Suprapubic skin (tissue), 4 donors: ENCODE measurements at regions not wholly inside any gene's neighbourhood (a gene's known extent, or its start where the extent isn't known, plus 50 kb on each side); places are given as distances from the start of the nearest gene placed in this dataset.

ENCODE experiments used
- DNase-seq, 2 donors: peaks; one replicate each; pipeline ENCODE4 v3.0.0-alpha.2; 2019; ENCODE audit warnings: low spot score in 2 of 2
- H3K27ac ChIP-seq: fragments of 200-600 bp; sonication (generic); one replicate; pipeline ENCODE4 v1.5.1; 2019
- H3K27me3 ChIP-seq: fragments of 200-600 bp; sonication (generic); one replicate; pipeline ENCODE4 v1.5.1; 2019
- H3K36me3 ChIP-seq: fragments of 200-600 bp; sonication (generic); one replicate; pipeline ENCODE4 v1.5.1; 2019
- H3K4me1 ChIP-seq: fragments of 200-600 bp; sonication (generic); one replicate; pipeline ENCODE4 v1.5.1; 2019
- H3K4me3 ChIP-seq: fragments of 200-600 bp; sonication (generic); one replicate; pipeline ENCODE4 v1.5.1; 2019; ENCODE audit warnings: mild to moderate bottlenecking
- H3K9me3 ChIP-seq: fragments of 200-600 bp; sonication (generic); one replicate; pipeline ENCODE4 v1.5.1; 2019
- EP300 ChIP-seq: sonication (generic); formaldehyde crosslinking; IDR thresholded peaks from one replicate; pipeline ENCODE4 v1.6.1; 2017; ENCODE audit warnings: antibody characterized with exemption
- POLR2A ChIP-seq, 2 donors: fragments of 450-650 bp; IDR thresholded peaks; one replicate each; pipeline ENCODE4 v1.6.1; 2017; ENCODE audit warnings: antibody characterized with exemption in 2 of 2, mild to moderate bottlenecking in 2 of 2, moderate library complexity in 2 of 2
- POLR2AphosphoS5 ChIP-seq, 3 donors: sonication (generic); formaldehyde crosslinking; IDR thresholded peaks; one replicate each; pipeline ENCODE4 v1.6.1; 2017; ENCODE audit warnings: antibody characterized with exemption in 3 of 3
- WGBS: methylation state at CpG from one replicate; pipeline ENCODE4 v1.1.5; 2018; 5-methylcytosine and 5-hydroxymethylcytosine counted together
- TF ChIP-seq, protein P1 (sequence below), 2 donors: fragments of 200-600 bp in 1 of 2; fragments of 450-650 bp in 1 of 2; sonication (generic) in 1 of 2; IDR thresholded peaks; one replicate each; pipeline ENCODE4 v1.5.1; 2016 to 2019; ENCODE audit warnings: antibody characterized with exemption in 2 of 2, mild to moderate bottlenecking in 1 of 2, moderate library complexity in 1 of 2

GRCh38 chr20:22368235-22368634, 216.1 kb downstream of the FOXA2 start:
- Histone ChIP-seq H3K4me3 (no peak overlapping the region), H3K4me1 (no peaks in the 10 kb centered on the region), H3K36me3 (no peaks in the 10 kb centered on the region), H3K27ac (no peak overlapping the region), H3K9me3 (no peaks in the 10 kb centered on the region), H3K27me3 (peaks cover 10% of the 10 kb centered on the region)
- TF ChIP-seq POLR2A (IDR thresholded peaks at IDR 0.05) (no peak), EP300 (no peak), POLR2AphosphoS5 (IDR thresholded peaks at IDR 0.05) (no peak)
- TF ChIP-seq, protein P1, sequence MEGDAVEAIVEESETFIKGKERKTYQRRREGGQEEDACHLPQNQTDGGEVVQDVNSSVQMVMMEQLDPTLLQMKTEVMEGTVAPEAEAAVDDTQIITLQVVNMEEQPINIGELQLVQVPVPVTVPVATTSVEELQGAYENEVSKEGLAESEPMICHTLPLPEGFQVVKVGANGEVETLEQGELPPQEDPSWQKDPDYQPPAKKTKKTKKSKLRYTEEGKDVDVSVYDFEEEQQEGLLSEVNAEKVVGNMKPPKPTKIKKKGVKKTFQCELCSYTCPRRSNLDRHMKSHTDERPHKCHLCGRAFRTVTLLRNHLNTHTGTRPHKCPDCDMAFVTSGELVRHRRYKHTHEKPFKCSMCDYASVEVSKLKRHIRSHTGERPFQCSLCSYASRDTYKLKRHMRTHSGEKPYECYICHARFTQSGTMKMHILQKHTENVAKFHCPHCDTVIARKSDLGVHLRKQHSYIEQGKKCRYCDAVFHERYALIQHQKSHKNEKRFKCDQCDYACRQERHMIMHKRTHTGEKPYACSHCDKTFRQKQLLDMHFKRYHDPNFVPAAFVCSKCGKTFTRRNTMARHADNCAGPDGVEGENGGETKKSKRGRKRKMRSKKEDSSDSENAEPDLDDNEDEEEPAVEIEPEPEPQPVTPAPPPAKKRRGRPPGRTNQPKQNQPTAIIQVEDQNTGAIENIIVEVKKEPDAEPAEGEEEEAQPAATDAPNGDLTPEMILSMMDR (IDR thresholded peaks at IDR 0.05): no peak
- 87% methylated on average over 4 of the region's 4 CpGs for WGBS
- no peak for DNase-seq

GRCh38 chr20:22366631-22367030, 217.7 kb downstream of the FOXA2 start:
- no peak for DNase-seq
- H3K36me3 ChIP-seq: no peaks in the 10 kb centered on the region
- no peak overlapping the region for H3K4me3 ChIP-seq
- H3K9me3 ChIP-seq: no peaks in the 10 kb centered on the region
- peaks cover 10% of the 10 kb centered on the region for H3K27me3 ChIP-seq
- H3K27ac ChIP-seq: no peak overlapping the region
- no peak for TF ChIP-seq POLR2AphosphoS5 (IDR thresholded peaks at IDR 0.05)
- no peak for TF ChIP-seq POLR2A (IDR thresholded peaks at IDR 0.05)
- TF ChIP-seq, protein P1 (IDR thresholded peaks at IDR 0.05): no peak
- TF ChIP-seq EP300: no peak
- no peaks in the 10 kb centered on the region for H3K4me1 ChIP-seq

GRCh38 chr20:22354647-22355046, 229.7 kb downstream of the FOXA2 start:
- WGBS: 92% methylated on average over 1 of the region's 1 CpG
- Histone ChIP-seq H3K4me1 (no peaks in the 10 kb centered on the region), H3K27ac (no peak overlapping the region), H3K27me3 (peaks cover 11% of the 10 kb centered on the region), H3K9me3 (no peaks in the 10 kb centered on the region), H3K36me3 (no peaks in the 10 kb centered on the region), H3K4me3 (no peak overlapping the region)
- DNase-seq: no peak
- TF ChIP-seq POLR2A (IDR thresholded peaks at IDR 0.05): no peak
- TF ChIP-seq POLR2AphosphoS5 (IDR thresholded peaks at IDR 0.05): no peak
- TF ChIP-seq, protein P1 (IDR thresholded peaks at IDR 0.05): no peak
- no peak for TF ChIP-seq EP300

GRCh38 chr20:22353586-22353985, 230.8 kb downstream of the FOXA2 start:
- peaks cover 13% of the 10 kb centered on the region for H3K27me3 ChIP-seq
- H3K4me1 ChIP-seq: no peaks in the 10 kb centered on the region
- no peak for DNase-seq
- no peak overlapping the region for H3K27ac ChIP-seq
- no peaks in the 10 kb centered on the region for H3K9me3 ChIP-seq
- 80% methylated on average over 2 of the region's 2 CpGs for WGBS
- TF ChIP-seq EP300 (no peak), POLR2AphosphoS5 (IDR thresholded peaks at IDR 0.05) (no peak)
- TF ChIP-seq, protein P1 (IDR thresholded peaks at IDR 0.05): no peak
- no peaks in the 10 kb centered on the region for H3K36me3 ChIP-seq
- no peak overlapping the region for H3K4me3 ChIP-seq

DNA sequence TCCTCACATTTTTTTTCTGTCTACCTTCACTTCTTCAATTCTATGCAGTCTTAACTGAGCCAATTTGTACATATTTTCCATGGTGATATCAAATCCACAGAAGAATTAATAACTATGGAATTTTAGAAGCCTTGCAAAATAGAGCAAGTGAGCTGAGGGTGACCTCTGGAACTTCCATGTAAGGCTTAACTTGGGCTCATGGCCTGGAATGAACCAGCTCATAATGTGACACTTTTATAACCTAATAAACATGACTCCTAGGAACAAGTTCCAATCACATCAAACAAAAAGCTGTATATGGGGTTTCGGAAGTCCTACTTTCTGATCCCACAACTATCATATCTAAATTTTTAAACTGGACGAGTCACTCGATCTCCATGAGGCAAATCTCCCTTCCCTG, 232.4 kb downstream of the FOXA2 start:
- TF ChIP-seq POLR2AphosphoS5 (IDR thresholded peaks at IDR 0.05): no peak
- no peak for TF ChIP-seq EP300
- TF ChIP-seq POLR2A (IDR thresholded peaks at IDR 0.05): no peak
- TF ChIP-seq, protein P1 (IDR thresholded peaks at IDR 0.05): no peak
- no peak for DNase-seq
- Histone ChIP-seq H3K36me3 (no peaks in the 10 kb centered on the region), H3K4me3 (no peak overlapping the region), H3K9me3 (no peaks in the 10 kb centered on the region), H3K27me3 (peaks cover 18% of the 10 kb centered on the region), H3K4me1 (no peaks in the 10 kb centered on the region), H3K27ac (no peak overlapping the region)
- WGBS: 86% methylated on average over 3 of the region's 3 CpGs
